ENCODE measurements at regions not wholly inside any gene's neighbourhood (a gene's known extent, or its start where the extent isn't known, plus 50 kb on each side); places are given as distances from the start of the nearest gene placed in this dataset.

GRCh38 chr6:165941786-165942185 lies 225.9 kb downstream of the TBXT start:
- H3K4me3 ChIP-seq (replicated peaks in 1 of 3; ENCODE audit: low read depth in 2 of 3, low read length in 3 of 3), result no peak overlapping the region
- Mint-ChIP-seq H3K27ac (no peak overlapping the region), H3K27me3 (ENCODE audit: low read depth in 3 of 3) (peaks cover 1 to 6% (median 2%) of the 10 kb centered on the region in 3 donors), H3K4me1 (no peaks in the 10 kb centered on the region), H3K9me3 (peaks cover 0 to 17% (median 13%) of the 10 kb centered on the region in 7 donors), H3K4me3 (no peak overlapping the region), H3K36me3 (no peaks in the 10 kb centered on the region)
- H3K36me3 ChIP-seq (replicated peaks in 1 of 2; ENCODE audit: control insufficient read depth in 1 of 2, insufficient read depth in 2 of 2, low read length in 2 of 2), result no peaks in the 10 kb centered on the region
- intact Hi-C loops (cut with micrococcal nuclease), result no loop called here
- no peaks in the 10 kb centered on the region for H4K20me1 ChIP-seq (ENCODE audit: insufficient read depth, low read length)
- H3K79me2 ChIP-seq (ENCODE audit: insufficient read depth, low read length), result no peaks in the 10 kb centered on the region
- H2AFZ ChIP-seq (ENCODE audit: insufficient read depth, low read depth, low read length, poor library complexity, severe bottlenecking), result no peak overlapping the region
- TF ChIP-seq CTCF (IDR thresholded peaks at IDR 0.05), result no peak
- H3K4me1 ChIP-seq (ENCODE audit: control insufficient read depth in 1 of 2, insufficient read depth in 2 of 2, low read length in 2 of 2), result no peaks in the 10 kb centered on the region
- WGBS (ENCODE audit: insufficient coverage), result 80% methylated on average over 3 of the region's 4 CpGs
- peaks cover 0 to 13% of the 10 kb centered on the region in 2 donors for H3K9me3 ChIP-seq (replicated peaks in 1 of 2; ENCODE audit: control insufficient read depth in 1 of 2, insufficient read depth in 1 of 2, low read length in 2 of 2)
- H3K27ac ChIP-seq (ENCODE audit: low read depth in 1 of 2, low read length in 2 of 2), result no peak overlapping the region
- no peak for DNase-seq
- no peak overlapping the region for H3K4me2 ChIP-seq (replicated peaks; ENCODE audit: extremely low read depth, low read length, poor library complexity, severe bottlenecking)
- no peaks in the 10 kb centered on the region for H3K27me3 ChIP-seq (ENCODE audit: control insufficient read depth in 2 of 2, insufficient read depth in 2 of 2, low read length in 2 of 2)
- no peak overlapping the region for H3K9ac ChIP-seq (ENCODE audit: insufficient read depth, low read length, poor library complexity, severe bottlenecking)

- Histone ChIP-seq H3K36me3 (replicated peaks in 1 of 2; ENCODE audit: control insufficient read depth in 1 of 2, insufficient read depth in 2 of 2, low read length in 2 of 2) (no peaks in the 10 kb centered on the region), H3K4me1 (ENCODE audit: control insufficient read depth in 1 of 2, insufficient read depth in 2 of 2, low read length in 2 of 2) (no peaks in the 10 kb centered on the region), H3K27me3 (ENCODE audit: control insufficient read depth in 2 of 2, insufficient read depth in 2 of 2, low read length in 2 of 2) (no peaks in the 10 kb centered on the region), H3K4me3 (replicated peaks in 1 of 3; ENCODE audit: low read depth in 2 of 3, low read length in 3 of 3) (no peak overlapping the region), H3K79me2 (ENCODE audit: insufficient read depth, low read length) (no peaks in the 10 kb centered on the region), H3K27ac (ENCODE audit: low read depth in 1 of 2, low read length in 2 of 2) (no peak overlapping the region), H3K9ac (ENCODE audit: insufficient read depth, low read length, poor library complexity, severe bottlenecking) (no peak overlapping the region), H2AFZ (ENCODE audit: insufficient read depth, low read depth, low read length, poor library complexity, severe bottlenecking) (no peak overlapping the region), H3K9me3 (replicated peaks in 1 of 2; ENCODE audit: control insufficient read depth in 1 of 2, insufficient read depth in 1 of 2, low read length in 2 of 2) (peaks cover 0 to 13% of the 10 kb centered on the region in 2 donors), H4K20me1 (ENCODE audit: insufficient read depth, low read length) (no peaks in the 10 kb centered on the region), H3K4me2 (replicated peaks; ENCODE audit: extremely low read depth, low read length, poor library complexity, severe bottlenecking) (no peak overlapping the region)
- TF ChIP-seq CTCF (IDR thresholded peaks at IDR 0.05), result no peak
- no peaks in the 10 kb centered on the region for H3K4me1 Mint-ChIP-seq
- intact Hi-C loops (cut with micrococcal nuclease), result no loop called here
- H3K36me3 Mint-ChIP-seq, result no peaks in the 10 kb centered on the region
- no peak overlapping the region for H3K4me3 Mint-ChIP-seq
- peaks cover 1 to 6% (median 2%) of the 10 kb centered on the region in 3 donors for H3K27me3 Mint-ChIP-seq (ENCODE audit: low read depth in 3 of 3)
- WGBS (ENCODE audit: insufficient coverage), result 92% methylated on average over 4 of the region's 5 CpGs
- H3K27ac Mint-ChIP-seq, result no peak overlapping the region
- peaks cover 0 to 17% (median 13%) of the 10 kb centered on the region in 7 donors for H3K9me3 Mint-ChIP-seq
- no peak for DNase-seq
These were observed 226.3 kb downstream of the TBXT start for GRCh38 chr6:165941249-165941775.
